GM19452 (cell line): ENCODE measurements at regions not wholly inside any gene's neighbourhood (a gene's known extent, or its start where the extent isn't known, plus 50 kb on each side); places are given as distances from the start of the nearest gene placed in this dataset.

Experiments
- ATAC-seq: cut with Tn5 transposase; IDR thresholded peaks from one replicate; pipeline ENCODE4 v1.9.1; 2021; ENCODE audit not compliant: unreplicated experiment

- no peak for ATAC-seq
Measured at GRCh38 chr6:93970684-93971083, 551.3 kb upstream of the EPHA7 start.

DNA sequence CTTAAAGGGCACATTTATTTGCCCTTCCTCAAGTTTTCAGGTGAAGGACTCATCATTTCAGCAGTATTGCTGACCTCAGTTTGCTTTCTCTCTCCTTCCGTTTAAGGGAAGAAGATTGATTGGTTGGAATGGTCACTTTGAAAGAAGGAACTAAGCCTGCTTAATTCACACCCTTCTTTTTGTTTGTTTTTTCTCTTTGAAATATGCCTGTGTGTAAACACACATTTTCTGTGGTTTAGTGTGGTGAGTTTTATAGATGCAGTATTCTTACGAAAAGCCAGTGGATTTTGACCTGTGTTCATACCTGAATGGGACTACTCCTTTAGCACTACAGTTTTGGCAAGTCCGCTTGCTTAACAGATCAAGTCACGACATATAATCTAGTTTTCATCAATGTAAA is 548.8 kb upstream of the EPHA7 start:
- ATAC-seq: no peak

GRCh38 chr6:93964926-93965325 is 545.6 kb upstream of the EPHA7 start:
- no peak for ATAC-seq

DNA sequence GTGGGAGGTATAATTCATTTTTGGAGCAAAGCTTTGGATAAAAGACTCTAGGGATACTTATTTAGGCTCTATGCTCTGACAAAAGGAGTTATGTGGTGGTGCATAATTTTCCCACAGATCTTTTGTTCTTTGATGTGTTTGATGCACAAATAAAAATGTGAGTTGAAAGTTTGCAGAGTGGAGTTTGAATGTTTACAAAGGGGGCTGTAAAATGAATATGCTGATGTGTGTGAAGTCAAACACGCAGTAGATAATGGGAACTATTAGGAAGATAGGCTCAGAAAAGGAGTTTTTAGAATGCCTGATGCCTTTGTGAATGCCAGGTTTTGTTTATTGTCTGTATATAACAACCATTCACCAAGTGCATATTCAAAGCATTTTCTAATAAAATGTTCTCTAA is 545.0 kb upstream of the EPHA7 start:
- ATAC-seq: no peak

GRCh38 chr6:93962566-93962965 is 543.2 kb upstream of the EPHA7 start:
- no peak for ATAC-seq

DNA sequence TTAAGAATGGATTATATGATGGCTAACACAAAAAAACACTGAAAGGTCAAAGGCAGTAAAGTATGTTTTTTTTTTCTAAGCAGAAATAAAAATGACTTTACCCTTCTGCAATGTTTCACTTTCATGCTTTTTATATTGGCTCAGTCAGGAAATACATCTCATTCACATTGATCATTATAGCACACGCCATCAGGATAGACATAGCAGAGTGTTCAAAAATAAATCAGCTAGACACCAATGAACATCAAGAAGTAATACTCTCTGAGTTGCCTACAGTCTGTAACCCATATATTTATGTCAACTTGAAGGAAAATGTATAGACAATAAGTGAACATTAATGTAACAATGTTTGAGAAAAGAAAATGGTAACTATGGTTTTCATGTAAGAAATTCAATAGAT is 535.2 kb upstream of the EPHA7 start:
- ATAC-seq: no peak

DNA sequence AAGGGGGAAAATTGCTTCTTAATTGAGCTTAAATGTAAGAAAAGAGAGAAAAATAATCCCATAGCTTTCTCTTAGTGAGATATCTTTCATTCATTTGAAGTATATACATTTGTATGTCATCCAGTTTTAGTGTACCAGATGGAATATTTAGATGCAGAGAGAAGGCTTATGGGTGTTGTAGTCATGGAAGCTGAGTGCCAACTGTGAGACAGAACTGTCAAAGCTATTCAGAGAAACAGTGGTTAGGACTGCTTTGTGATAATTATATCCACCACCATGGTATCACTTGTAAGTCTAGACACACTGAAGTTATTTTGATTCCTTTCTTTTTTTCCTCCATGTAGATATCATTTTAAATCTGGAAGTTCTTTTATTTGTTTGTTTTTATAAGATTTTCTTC is 524.3 kb upstream of the EPHA7 start:
- no peak for ATAC-seq

- no peak for ATAC-seq
Measured at GRCh38 chr6:93940381-93940780, 521.0 kb upstream of the EPHA7 start.

GRCh38 chr6:93932175-93932574 is 512.8 kb upstream of the EPHA7 start:
- no peak for ATAC-seq

DNA sequence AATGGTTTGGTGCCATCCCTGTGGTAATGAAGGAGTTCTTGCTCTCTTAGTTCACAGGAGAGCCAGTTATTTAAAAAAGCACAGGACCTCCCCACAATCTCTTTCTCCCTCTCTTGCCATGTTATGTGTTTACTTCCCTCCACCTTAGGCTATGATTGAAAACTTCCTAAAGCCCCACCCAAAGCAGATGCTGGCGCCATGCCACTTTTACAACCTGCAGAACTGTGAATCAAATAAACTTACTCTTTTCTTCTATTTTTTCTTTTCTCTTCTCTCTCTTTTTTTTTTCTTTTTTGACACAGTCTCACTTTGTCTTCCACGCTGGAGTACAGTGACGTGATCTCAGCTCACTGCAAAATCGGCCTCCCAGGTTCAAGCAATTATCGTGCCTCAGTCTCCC is 508.4 kb upstream of the EPHA7 start:
- ATAC-seq: no peak

DNA sequence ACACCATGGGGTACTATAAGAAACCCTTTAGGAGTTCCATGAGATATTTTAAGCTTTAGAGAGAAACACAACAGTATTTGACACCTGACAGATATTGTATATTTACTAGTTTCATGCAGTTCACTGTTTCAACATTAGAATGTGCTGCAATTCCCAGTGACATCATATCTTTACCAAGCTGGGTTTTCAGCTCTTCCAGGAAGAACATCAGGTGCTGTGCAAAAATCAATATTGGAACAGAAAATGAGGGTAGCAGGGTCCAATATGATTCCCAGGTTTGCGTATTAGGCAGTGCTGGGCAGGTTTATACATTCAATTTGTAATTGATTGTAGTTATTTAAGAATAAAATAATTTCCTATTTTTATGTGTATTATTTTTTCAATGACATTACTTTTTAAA is 500.0 kb upstream of the EPHA7 start:
- ATAC-seq: no peak

GRCh38 chr6:93918258-93918657 is 498.9 kb upstream of the EPHA7 start:
- ATAC-seq: no peak

GRCh38 chr6:93917216-93917615 is 497.9 kb upstream of the EPHA7 start:
- ATAC-seq: no peak

DNA sequence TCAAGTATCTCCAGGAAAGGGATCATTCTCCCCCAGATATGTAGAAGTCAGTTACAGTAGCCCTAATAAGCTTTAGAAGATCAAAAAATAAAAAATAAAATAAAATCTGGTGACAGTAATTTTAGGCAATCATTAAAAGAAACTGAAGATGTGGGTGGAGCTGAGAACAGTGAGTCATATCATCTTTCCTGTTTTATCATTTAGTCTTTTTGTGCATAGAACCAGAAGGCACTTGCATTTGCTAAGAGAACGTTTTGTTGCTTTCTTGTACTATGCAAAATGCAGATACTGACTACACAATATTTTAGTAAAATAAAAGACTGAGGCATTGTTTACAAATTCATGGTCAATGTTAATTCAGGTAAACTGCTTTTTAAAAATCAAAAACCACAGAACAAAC is 497.4 kb upstream of the EPHA7 start:
- ATAC-seq: no peak

DNA sequence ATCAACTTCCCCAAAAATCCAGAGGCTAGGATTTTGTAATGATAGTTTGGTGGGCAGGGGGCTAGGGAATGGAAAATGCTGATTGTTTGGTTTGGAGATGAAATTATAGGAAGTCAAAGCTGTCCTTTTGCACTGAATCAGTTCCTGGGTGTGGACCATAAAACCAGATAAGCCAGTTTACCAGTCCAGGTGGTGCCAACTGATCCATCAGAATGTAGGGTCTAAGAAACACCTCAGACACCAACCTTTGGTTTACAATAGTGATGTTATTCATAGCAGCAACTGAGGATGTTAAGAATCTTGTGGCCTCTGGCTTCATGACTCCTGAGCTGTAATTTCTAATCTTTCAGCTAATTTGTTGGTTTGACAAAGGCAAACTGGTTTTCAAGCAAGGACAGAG is 496.6 kb upstream of the EPHA7 start:
- no peak for ATAC-seq

DNA sequence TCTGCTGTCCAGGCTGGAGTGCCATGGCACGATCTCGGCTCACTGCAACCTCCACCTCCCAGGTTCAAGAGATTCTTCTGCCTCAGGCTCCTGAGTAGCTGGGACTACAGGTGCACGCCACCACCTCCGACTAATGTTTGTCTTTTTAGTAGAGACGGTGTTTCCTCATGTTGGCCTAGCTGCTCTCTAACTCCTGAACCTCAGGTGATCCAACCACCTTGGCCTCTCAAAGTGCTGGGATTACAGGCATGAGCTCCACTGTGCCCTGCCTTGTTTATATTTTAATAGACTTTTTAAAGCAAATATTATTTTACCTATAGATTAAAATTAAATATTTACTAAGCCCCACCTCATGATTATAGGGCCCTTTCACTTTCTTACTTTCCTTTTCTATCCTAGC is 483.2 kb upstream of the EPHA7 start:
- no peak for ATAC-seq

DNA sequence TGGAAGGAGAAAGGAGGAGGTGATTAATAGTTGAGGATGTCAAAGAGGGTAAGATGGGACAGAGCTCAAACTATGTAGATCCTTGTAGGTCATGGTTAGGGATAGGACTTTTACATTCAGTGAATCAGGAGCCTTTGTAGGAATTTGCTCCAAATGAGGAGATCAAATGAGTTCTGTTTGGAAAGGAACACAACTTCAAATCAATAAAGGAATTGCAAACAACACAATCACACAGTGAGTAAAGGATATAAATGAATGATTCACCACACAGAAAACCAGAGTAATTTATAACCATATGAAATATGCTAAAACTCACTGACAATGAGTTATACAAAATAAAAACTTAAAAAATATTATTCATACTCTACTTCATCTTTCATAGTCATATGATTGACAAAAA is 480.8 kb upstream of the EPHA7 start:
- no peak for ATAC-seq

DNA sequence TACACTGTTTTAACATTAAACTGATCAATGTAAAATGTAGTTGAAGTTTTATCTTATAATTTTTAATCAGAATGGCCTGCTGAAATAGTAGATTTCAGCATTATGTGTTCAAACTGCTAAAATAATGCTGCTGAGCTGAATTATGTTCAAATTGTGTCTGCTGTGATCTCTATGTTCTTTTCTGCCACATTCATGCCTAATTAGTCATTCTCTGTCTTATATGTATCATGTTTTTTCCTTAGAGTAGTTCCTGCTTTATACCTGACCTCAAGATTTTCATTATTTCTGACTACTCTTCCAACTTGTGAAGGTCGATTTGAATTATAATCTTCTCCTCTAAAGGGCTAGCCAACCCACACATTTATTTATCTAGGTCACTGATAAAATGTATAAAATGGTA is 476.7 kb upstream of the EPHA7 start:
- ATAC-seq: no peak

GRCh38 chr6:93894521-93894920 is 475.2 kb upstream of the EPHA7 start:
- no peak for ATAC-seq

DNA sequence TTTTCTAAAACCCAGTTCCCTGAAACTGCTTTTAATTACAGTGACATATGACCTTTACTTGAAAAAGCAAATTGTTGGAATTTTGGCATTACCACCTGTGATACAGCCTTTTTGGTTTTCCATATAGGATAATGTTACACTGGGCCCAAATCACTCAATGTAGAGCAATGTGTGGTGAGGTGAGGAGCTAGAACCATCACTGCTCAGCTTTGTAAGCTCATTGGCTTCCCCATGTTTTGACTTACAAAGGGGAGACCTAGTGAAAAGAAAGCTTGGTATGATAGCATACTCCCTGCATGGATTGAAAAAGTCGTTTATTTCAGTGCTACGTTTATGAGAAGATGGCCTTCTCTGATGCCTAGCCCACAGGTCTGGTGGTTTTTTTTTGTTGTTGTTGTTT is 470.4 kb upstream of the EPHA7 start:
- no peak for ATAC-seq

- ATAC-seq: no peak
Measured at GRCh38 chr6:93886416-93886815, 467.1 kb upstream of the EPHA7 start.

- ATAC-seq: no peak
Measured at GRCh38 chr6:93859971-93860370, 440.6 kb upstream of the EPHA7 start.

DNA sequence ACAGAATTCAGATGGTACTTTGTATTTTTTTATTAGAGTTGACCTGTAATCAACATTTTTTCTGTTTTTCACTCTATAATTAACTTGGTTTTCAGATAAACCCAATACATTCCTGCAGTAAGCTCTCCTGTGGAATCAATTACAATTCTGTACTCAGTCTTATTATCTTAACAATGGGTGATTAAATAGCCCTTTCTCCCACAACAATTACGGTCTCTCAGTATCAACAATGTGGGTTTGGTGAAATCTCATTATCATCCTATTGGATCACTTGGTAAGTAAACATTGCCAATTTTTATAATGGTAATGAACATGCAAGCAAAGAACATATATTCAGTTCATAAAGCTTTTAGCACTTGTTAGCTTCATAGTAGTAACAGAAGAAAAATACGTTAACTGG is 438.9 kb upstream of the EPHA7 start:
- no peak for ATAC-seq

GRCh38 chr6:93849857-93850256 is 430.5 kb upstream of the EPHA7 start:
- ATAC-seq: no peak
